Activated T-helper 1 cell treated with anti-CD3 and anti-CD28 coated beads, Interleukin-12 subunit alpha, Interleukin-12 subunit beta, Interleukin-2, Interleukin-4 antibody, amounts not matched to agents 30 ng/mL and 10 ng/mL and 1 ng/mL, durations not matched to agents 14 hours and 24 hours and 36 hours (primary cell): ENCODE measurements at regions not wholly inside any gene's neighbourhood (a gene's known extent, or its start where the extent isn't known, plus 50 kb on each side); places are given as distances from the start of the nearest gene placed in this dataset.

Experiments
- DNase-seq: peaks from one replicate; pipeline ENCODE4 v3.0.0; 2021; ENCODE audit warnings: low spot score
- H3K27ac Mint-ChIP-seq: one replicate; pipeline ENCODE4 v1.8.0; 2021; ENCODE audit warnings: mild to moderate bottlenecking, mixed read lengths
- H3K27me3 Mint-ChIP-seq: one replicate; pipeline ENCODE4 v1.8.0; 2022; ENCODE audit warnings: mild to moderate bottlenecking, moderate library complexity, mixed read lengths; ENCODE audit not compliant: insufficient read depth
- H3K36me3 Mint-ChIP-seq: one replicate; pipeline ENCODE4 v1.8.0; 2021; ENCODE audit warnings: low read depth, mixed read lengths
- H3K4me1 Mint-ChIP-seq: one replicate; pipeline ENCODE4 v1.8.0; 2021; ENCODE audit warnings: low read depth, mixed read lengths
- H3K4me3 Mint-ChIP-seq: one replicate; pipeline ENCODE4 v1.8.0; 2021; ENCODE audit warnings: mild to moderate bottlenecking, moderate library complexity, mixed read lengths
- H3K9me3 Mint-ChIP-seq: one replicate; pipeline ENCODE4 v1.8.0; 2021; ENCODE audit warnings: mixed read lengths
- intact Hi-C: fragments of 100-400 bp; cut with micrococcal nuclease; formaldehyde crosslinking; loops from one replicate; pipeline ENCODE4 v1.15.1; 2024

DNA sequence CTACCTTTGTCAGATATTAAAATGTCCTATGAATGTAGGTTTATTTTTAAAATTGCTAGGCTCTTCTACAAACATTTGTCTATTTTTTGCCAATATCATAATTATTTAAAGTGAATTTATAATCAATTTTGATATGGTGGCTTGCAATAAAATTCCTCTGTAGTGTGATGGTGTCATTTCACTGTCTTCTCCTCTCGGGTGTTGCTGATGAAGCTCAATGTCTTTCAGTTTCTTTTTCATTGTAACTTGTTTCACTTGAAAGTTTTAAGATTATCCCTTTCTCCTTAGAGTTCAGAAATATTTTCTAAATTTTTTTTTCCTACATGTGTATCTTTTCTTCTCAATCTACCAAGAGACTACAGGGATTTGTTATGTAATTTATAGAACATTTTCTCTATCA, 267.1 kb upstream of the EDNRB start:
- Mint-ChIP-seq H3K9me3 (no peaks in the 10 kb centered on the region), H3K27me3 (no peaks in the 10 kb centered on the region), H3K36me3 (no peaks in the 10 kb centered on the region), H3K27ac (no peak overlapping the region), H3K4me3 (no peak overlapping the region), H3K4me1 (no peaks in the 10 kb centered on the region)
- intact Hi-C loops, result no loop called here
- no peak for DNase-seq

DNA sequence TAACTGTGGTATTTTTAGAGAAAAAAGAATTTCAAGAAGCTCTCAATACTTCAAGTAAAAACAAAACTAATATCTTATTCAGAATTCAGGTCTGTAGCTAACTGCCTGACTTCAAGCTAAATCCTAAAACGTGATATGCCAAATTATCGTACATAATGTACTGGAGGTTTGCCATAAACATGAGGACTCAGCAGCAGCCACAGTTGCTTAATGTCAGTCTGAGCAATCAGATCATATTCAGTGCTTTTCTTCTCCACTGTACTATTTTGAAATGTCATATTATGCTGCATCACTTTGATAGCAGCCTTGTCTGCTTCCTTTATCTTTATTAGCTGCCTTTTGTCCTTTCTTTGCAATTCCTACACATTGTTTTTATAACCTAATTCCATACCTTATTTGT, 265.1 kb upstream of the EDNRB start:
- Mint-ChIP-seq H3K9me3 (no peaks in the 10 kb centered on the region), H3K4me3 (no peak overlapping the region), H3K36me3 (no peaks in the 10 kb centered on the region), H3K4me1 (no peaks in the 10 kb centered on the region), H3K27ac (no peak overlapping the region), H3K27me3 (no peaks in the 10 kb centered on the region)
- no peak for DNase-seq
- intact Hi-C loops, result no loop called here

DNA sequence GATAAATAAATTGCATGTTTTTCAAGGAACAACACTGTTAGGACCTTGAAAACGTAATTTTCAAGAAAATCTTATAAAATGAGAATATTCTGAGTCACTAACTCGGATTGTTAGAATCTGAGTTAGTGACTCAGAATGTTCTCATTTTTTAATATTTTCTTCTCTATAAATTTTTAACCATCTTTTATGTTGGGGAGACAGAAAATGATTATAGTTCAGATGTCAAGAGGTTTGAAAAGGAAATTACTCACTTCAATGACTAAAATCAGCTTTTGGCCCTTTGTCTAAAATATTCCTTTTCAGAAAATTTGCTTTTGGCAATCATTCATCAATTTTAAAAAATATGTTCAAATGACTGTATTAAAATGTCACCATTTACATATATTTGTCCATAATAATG, 264.2 kb upstream of the EDNRB start:
- Mint-ChIP-seq H3K27me3 (no peaks in the 10 kb centered on the region), H3K27ac (no peak overlapping the region), H3K36me3 (no peaks in the 10 kb centered on the region), H3K4me3 (no peak overlapping the region), H3K4me1 (no peaks in the 10 kb centered on the region), H3K9me3 (no peaks in the 10 kb centered on the region)
- intact Hi-C loops, result no loop called here
- no peak for DNase-seq

DNA sequence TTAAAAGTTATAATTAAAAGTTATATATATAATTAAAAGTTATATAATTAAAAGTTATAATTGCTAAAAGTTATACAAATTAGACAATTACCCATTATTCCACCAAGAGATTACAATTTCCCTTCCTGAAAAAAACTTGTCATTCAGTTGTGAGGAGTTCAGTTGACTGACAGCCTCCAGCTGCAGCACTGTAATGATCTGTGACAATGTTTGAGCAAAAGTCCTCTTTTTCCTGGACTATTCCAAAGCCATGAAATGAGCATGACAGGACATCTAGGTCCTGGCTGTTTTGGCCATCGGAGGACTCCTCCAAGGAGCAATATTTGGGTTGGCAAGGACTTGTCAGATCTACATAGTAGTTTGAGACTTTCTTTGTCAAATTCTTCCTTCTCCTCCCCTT, 258.7 kb upstream of the EDNRB start:
- Mint-ChIP-seq H3K4me1 (no peaks in the 10 kb centered on the region), H3K36me3 (no peaks in the 10 kb centered on the region), H3K4me3 (no peak overlapping the region), H3K27ac (no peak overlapping the region), H3K27me3 (no peaks in the 10 kb centered on the region), H3K9me3 (no peaks in the 10 kb centered on the region)
- DNase-seq, result no peak
- intact Hi-C loops, result no loop called here

DNA sequence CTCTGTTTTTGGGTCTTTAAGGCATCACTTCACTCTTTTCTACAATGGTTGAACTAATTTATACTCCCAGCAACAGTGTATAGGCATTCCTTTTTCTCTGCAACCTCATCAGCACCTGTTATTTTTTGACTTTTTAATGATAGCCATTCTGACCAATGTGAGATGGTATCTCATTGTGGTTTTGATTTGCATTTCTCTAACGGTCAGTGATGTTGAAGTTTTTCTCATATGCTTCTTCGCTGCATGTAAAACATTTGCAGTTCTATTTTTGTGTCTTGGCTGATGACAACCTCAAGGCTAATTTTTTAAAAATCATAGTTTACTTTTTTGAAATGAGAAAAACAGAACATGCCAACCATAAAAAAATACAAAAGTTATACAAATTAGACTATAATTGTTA, 258.2 kb upstream of the EDNRB start:
- intact Hi-C loops, result no loop called here
- Mint-ChIP-seq H3K27ac (no peak overlapping the region), H3K27me3 (no peaks in the 10 kb centered on the region), H3K36me3 (no peaks in the 10 kb centered on the region), H3K4me1 (no peaks in the 10 kb centered on the region), H3K4me3 (no peak overlapping the region), H3K9me3 (no peaks in the 10 kb centered on the region)
- DNase-seq, result no peak

- DNase-seq, result no peak
- H3K27ac Mint-ChIP-seq, result no peak overlapping the region
- peaks cover 5% of the 10 kb centered on the region for H3K9me3 Mint-ChIP-seq
- H3K27me3 Mint-ChIP-seq, result no peaks in the 10 kb centered on the region
- no peak overlapping the region for H3K4me3 Mint-ChIP-seq
- intact Hi-C loops, result no loop called here
- H3K36me3 Mint-ChIP-seq, result no peaks in the 10 kb centered on the region
- no peaks in the 10 kb centered on the region for H3K4me1 Mint-ChIP-seq
Measured at GRCh38 chr13:78169386-78169785, 250.8 kb upstream of the EDNRB start.

GRCh38 chr13:78168981-78169380, 250.3 kb upstream of the EDNRB start:
- no peaks in the 10 kb centered on the region for H3K36me3 Mint-ChIP-seq
- DNase-seq, result no peak

DNA sequence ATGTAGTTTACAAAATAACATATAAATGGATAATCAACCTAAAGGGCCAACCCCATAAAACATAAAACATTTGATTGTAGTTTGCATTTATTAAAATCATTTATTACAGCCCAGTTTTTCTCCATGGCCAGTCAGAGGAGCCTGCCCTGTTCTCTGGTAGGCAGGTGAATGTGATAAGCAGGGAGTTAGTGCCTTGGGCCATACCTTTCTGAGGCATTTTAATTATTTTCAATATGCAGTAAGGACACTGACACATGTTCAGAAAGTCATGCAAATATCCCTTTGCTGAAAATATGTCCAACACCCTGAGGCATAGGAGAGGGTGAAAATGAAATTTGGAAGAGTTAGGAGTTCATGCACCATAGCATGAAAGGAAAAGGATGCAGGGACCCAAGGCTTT, 242.6 kb upstream of the EDNRB start:
- H3K27me3 Mint-ChIP-seq, result no peaks in the 10 kb centered on the region
- no peak overlapping the region for H3K4me3 Mint-ChIP-seq
- no peak overlapping the region for H3K27ac Mint-ChIP-seq
- intact Hi-C loops, result no loop called here
- H3K36me3 Mint-ChIP-seq, result no peaks in the 10 kb centered on the region
- H3K9me3 Mint-ChIP-seq, result no peaks in the 10 kb centered on the region
- no peak for DNase-seq
- no peaks in the 10 kb centered on the region for H3K4me1 Mint-ChIP-seq

More at GRCh38 chr13:78168981-78169380, 250.3 kb upstream of the EDNRB start:
- no peak overlapping the region for H3K27ac Mint-ChIP-seq
- intact Hi-C loops, result no loop called here
- no peak overlapping the region for H3K4me3 Mint-ChIP-seq
- H3K9me3 Mint-ChIP-seq, result peaks cover 5% of the 10 kb centered on the region
- no peaks in the 10 kb centered on the region for H3K4me1 Mint-ChIP-seq
- H3K27me3 Mint-ChIP-seq, result no peaks in the 10 kb centered on the region

DNA sequence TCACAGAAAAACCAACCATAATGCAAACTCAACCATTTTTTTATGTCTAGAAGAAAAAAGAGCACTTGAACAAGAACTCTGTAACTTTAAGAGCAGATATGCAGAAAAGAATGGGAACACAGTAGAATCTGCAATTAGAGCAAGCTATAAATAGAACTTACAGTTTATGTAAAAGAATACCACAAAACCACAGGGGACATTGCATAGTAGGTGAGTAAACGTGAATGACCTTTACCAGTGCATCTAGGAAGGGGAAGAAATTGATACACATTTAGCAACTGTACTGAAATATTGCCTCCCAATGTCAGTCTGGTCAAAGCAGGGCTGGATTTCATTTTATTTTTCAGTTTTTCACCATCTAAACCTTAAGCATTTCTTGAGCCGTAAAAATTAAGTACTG, 242.2 kb upstream of the EDNRB start:
- Mint-ChIP-seq H3K27me3 (no peaks in the 10 kb centered on the region), H3K9me3 (no peaks in the 10 kb centered on the region), H3K4me1 (no peaks in the 10 kb centered on the region), H3K4me3 (no peak overlapping the region), H3K36me3 (no peaks in the 10 kb centered on the region), H3K27ac (no peak overlapping the region)
- DNase-seq, result no peak
- intact Hi-C loops, result no loop called here

GRCh38 chr13:78152415-78152814, 233.8 kb upstream of the EDNRB start:
- DNase-seq, result no peak
- Mint-ChIP-seq H3K27me3 (no peaks in the 10 kb centered on the region), H3K27ac (no peak overlapping the region), H3K4me3 (no peak overlapping the region), H3K4me1 (no peaks in the 10 kb centered on the region), H3K9me3 (no peaks in the 10 kb centered on the region), H3K36me3 (no peaks in the 10 kb centered on the region)
- intact Hi-C loops, result no loop called here

DNA sequence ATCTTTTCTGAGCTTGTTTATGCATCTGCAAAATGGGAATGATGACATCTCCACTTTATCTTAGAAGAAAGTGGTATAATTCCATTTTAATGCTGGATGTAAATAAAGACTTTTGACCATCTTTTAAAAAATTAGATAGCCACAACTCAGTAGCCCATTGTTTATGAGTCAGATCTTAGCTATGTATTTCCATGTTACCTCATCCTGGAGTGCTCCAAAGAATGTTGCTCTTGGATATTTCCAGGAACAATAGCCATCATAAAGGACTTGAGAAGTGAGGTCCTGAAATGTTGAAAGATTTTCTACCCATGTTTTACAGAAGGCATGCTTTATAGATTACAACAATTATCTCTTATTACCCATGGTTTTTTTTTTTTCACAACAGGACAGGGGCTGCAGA, 229.3 kb upstream of the EDNRB start:
- Mint-ChIP-seq H3K27me3 (no peaks in the 10 kb centered on the region), H3K36me3 (no peaks in the 10 kb centered on the region), H3K4me3 (no peak overlapping the region), H3K9me3 (no peaks in the 10 kb centered on the region), H3K27ac (no peak overlapping the region), H3K4me1 (no peaks in the 10 kb centered on the region)
- intact Hi-C loops, result no loop called here
- no peak for DNase-seq

DNA sequence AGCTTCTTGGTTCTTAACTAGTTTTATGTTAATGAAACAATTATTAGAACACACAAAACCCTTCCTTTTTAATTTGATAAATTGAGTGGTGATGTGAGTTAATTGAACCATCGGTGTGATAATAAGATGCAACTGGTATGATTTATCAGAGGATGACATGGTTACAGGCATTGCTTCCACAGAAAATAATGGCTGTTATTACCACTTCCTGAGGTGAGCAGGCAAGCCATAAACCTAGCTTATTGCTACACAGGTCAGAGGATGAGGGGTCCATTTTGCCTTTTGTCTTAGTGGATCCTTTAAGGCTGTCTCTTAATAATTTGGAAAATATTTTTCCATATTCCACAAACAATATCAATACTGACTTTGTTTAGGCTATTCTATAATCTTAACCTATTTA, 226.6 kb upstream of the EDNRB start:
- Mint-ChIP-seq H3K4me1 (no peaks in the 10 kb centered on the region), H3K27ac (no peak overlapping the region), H3K27me3 (peaks cover 2% of the 10 kb centered on the region), H3K4me3 (no peak overlapping the region), H3K36me3 (no peaks in the 10 kb centered on the region), H3K9me3 (no peaks in the 10 kb centered on the region)
- intact Hi-C loops, result no loop called here
- DNase-seq, result no peak

- H3K4me3 Mint-ChIP-seq, result no peak overlapping the region
- intact Hi-C loops, result loop anchor here (5.0 kb wide), 2 partner anchors 453 to 1118 kb away; no protein-coding TSS in a partner anchor
- no peaks in the 10 kb centered on the region for H3K9me3 Mint-ChIP-seq
- no peaks in the 10 kb centered on the region for H3K36me3 Mint-ChIP-seq
- no peak overlapping the region for H3K27ac Mint-ChIP-seq
- peaks cover 5% of the 10 kb centered on the region for H3K4me1 Mint-ChIP-seq
- peaks cover 2% of the 10 kb centered on the region for H3K27me3 Mint-ChIP-seq
- DNase-seq, result no peak
Measured at GRCh38 chr13:78139765-78140164, 221.1 kb upstream of the EDNRB start.

- DNase-seq, result no peak
- Mint-ChIP-seq H3K36me3 (no peaks in the 10 kb centered on the region), H3K4me3 (no peak overlapping the region), H3K4me1 (peaks cover 5% of the 10 kb centered on the region), H3K27me3 (peaks cover 2% of the 10 kb centered on the region), H3K27ac (no peak overlapping the region), H3K9me3 (no peaks in the 10 kb centered on the region)
- intact Hi-C loops, result loop anchor here (5.0 kb wide), 2 partner anchors 454 to 1119 kb away; no protein-coding TSS in a partner anchor
Measured at GRCh38 chr13:78138756-78139155, 220.1 kb upstream of the EDNRB start.
